ENCODE measurements at regions not wholly inside any gene's neighbourhood (a gene's known extent, or its start where the extent isn't known, plus 50 kb on each side); places are given as distances from the start of the nearest gene placed in this dataset.

- TF ChIP-seq CTCF (IDR thresholded peaks at IDR 0.05; ENCODE audit: insufficient read depth, low read depth, low read length) (no peak), EZH2 (IDR thresholded peaks at IDR 0.05; ENCODE audit: insufficient read depth, low read length) (no peak)
These were observed 442.5 kb downstream of the LRATD1 start for GRCh38 chr2:15074751-15075700.
